Skin epidermis (tissue), 12 donors: ENCODE measurements at regions not wholly inside any gene's neighbourhood (a gene's known extent, or its start where the extent isn't known, plus 50 kb on each side); places are given as distances from the start of the nearest gene placed in this dataset.
A peak's percentile ranks its signal among the peaks of the same experiment; 100 is the strongest.
"Not testable (repeated sequence)": the region's sequence is repeated elsewhere in the genome, so short reads cannot be mapped to it uniquely, and the experiment has no call there.

ENCODE experiments used
- H3K27ac ChIP-seq, 21 experiments: fragments of 200-600 bp; sonication (generic) in 11 of 21; one replicate each; pipeline ENCODE4 v1.5.0; 2020; ENCODE audit warnings: mild to moderate bottlenecking in 3 of 21, inconsistent platforms in 2 of 21, moderate library complexity in 2 of 21
- H3K4me3 ChIP-seq, 7 experiments: fragments of 200-600 bp; sonication (generic) in 2 of 7; one replicate each; pipeline ENCODE4 v1.5.0; 2020; ENCODE audit warnings: inconsistent platforms in 2 of 7, mild to moderate bottlenecking in 2 of 7, moderate library complexity in 1 of 7

- no peak overlapping the region for H3K27ac ChIP-seq
These were observed 85.3 kb upstream of the DLX6 start for GRCh38 chr7:96920064-96920463.

GRCh38 chr7:96920713-96921112 lies 84.6 kb upstream of the DLX6 start:
- Histone ChIP-seq H3K27ac (no peak overlapping the region), H3K4me3 (no peak overlapping the region)

More at GRCh38 chr7:96920064-96920463, 85.3 kb upstream of the DLX6 start:
- H3K4me3 ChIP-seq = no peak overlapping the region

- Histone ChIP-seq H3K4me3 (no peak overlapping the region), H3K27ac (peak overlapping the region in 2 of 21 experiments; percentile 40 to 55)
These were observed 84.1 kb upstream of the DLX6 start for GRCh38 chr7:96921231-96921630.

GRCh38 chr7:96921771-96922170 lies 83.6 kb upstream of the DLX6 start:
- peak overlapping the region in 2 of 21 experiments; percentile 40 to 55 for H3K27ac ChIP-seq
- H3K4me3 ChIP-seq = no peak overlapping the region

- H3K4me3 ChIP-seq, H3K27ac ChIP-seq: not testable (repeated sequence)
These were observed 82.0 kb upstream of the DLX6 start for GRCh38 chr7:96923345-96923744.

- H3K4me3 ChIP-seq = no peak overlapping the region
- no peak overlapping the region for H3K27ac ChIP-seq
These were observed 78.2 kb upstream of the DLX6 start for GRCh38 chr7:96927131-96927530.

GRCh38 chr7:96928965-96929364 lies 76.4 kb upstream of the DLX6 start:
- Histone ChIP-seq H3K27ac (no peak overlapping the region), H3K4me3 (no peak overlapping the region)

GRCh38 chr7:96931891-96932290 lies 73.5 kb upstream of the DLX6 start:
- Histone ChIP-seq H3K4me3 (no peak overlapping the region), H3K27ac (no peak overlapping the region)

- Histone ChIP-seq H3K27ac (no peak overlapping the region), H3K4me3 (no peak overlapping the region)
These were observed 72.2 kb upstream of the DLX6 start for GRCh38 chr7:96933067-96933645.

- Histone ChIP-seq H3K27ac (no peak overlapping the region), H3K4me3 (no peak overlapping the region)
These were observed 68.7 kb upstream of the DLX6 start for GRCh38 chr7:96936621-96937020.

- H3K27ac ChIP-seq = no peak overlapping the region
- H3K4me3 ChIP-seq = no peak overlapping the region
These were observed 63.2 kb upstream of the DLX6 start for GRCh38 chr7:96942112-96942511.

- no peak overlapping the region for H3K27ac ChIP-seq
- H3K4me3 ChIP-seq = no peak overlapping the region
These were observed 55.6 kb upstream of the DLX6 start for GRCh38 chr7:96949766-96950165.

- no peak overlapping the region for H3K4me3 ChIP-seq
- H3K27ac ChIP-seq = no peak overlapping the region
These were observed 52.4 kb upstream of the DLX6 start for GRCh38 chr7:96952974-96953391.

GRCh38 chr7:96953676-96954513 lies 51.5 kb upstream of the DLX6 start:
- H3K27ac ChIP-seq = no peak overlapping the region
- H3K4me3 ChIP-seq = no peak overlapping the region
